H1 (cell line): ENCODE measurements at regions not wholly inside any gene's neighbourhood (a gene's known extent, or its start where the extent isn't known, plus 50 kb on each side); places are given as distances from the start of the nearest gene placed in this dataset.

ENCODE experiments used
- CTCF ChIA-PET: fragments of 300-600 bp; sonication (Branson Sonifier 250); formaldehyde crosslinking; loops from one replicate; lab custom pipeline; 2021; ENCODE audit not compliant: partially characterized antibody; lab: Charles Lee
- POLR2A ChIA-PET: fragments of 300-600 bp; sonication (Branson Sonifier 250); formaldehyde crosslinking; loops from one replicate; lab custom pipeline; 2021; ENCODE audit warnings: inconsistent platforms; ENCODE audit not compliant: partially characterized antibody; lab: Charles Lee
- DNase-seq, 2 experiments: peaks; one replicate each; pipeline versions ENCODE4 v3.0.0 to v3.0.0-alpha.2; 2010 to 2022; ENCODE audit warnings: low spot score in 2 of 2, low read depth in 1 of 2, mixed read lengths in 1 of 2
- FAIRE-seq: peaks from 2 replicates; lab custom pipeline; 2011; peaks lifted over from hg19 to GRCh38; lab: Jason Lieb, UNC
- H2AFZ ChIP-seq: 2 replicates; pipeline ENCODE4 v1.8.1; 2012; ENCODE audit warnings: low read length, inconsistent platforms
- H2AK5ac ChIP-seq: 2 replicates; pipeline ENCODE4 v1.6.1; 2013; ENCODE audit warnings: low read depth, low read length
- H2BK120ac ChIP-seq: replicated peaks from 2 replicates; pipeline ENCODE3; 2013; ENCODE audit warnings: low read depth, low read length, inconsistent platforms
- H2BK12ac ChIP-seq: 2 replicates; pipeline ENCODE4 v1.6.1; 2013; ENCODE audit warnings: low read depth, low read length
- H2BK15ac ChIP-seq: 2 replicates; pipeline ENCODE4 v1.6.1; 2013; ENCODE audit warnings: low read length
- H2BK20ac ChIP-seq: 2 replicates; pipeline ENCODE4 v1.6.1; 2013; ENCODE audit warnings: low read length
- H2BK5ac ChIP-seq: 2 replicates; pipeline ENCODE4 v1.6.1; 2013; ENCODE audit warnings: low read depth, low read length
- H3K14ac ChIP-seq: 2 replicates; pipeline ENCODE4 v1.6.1; 2013; ENCODE audit warnings: inconsistent platforms; ENCODE audit not compliant: insufficient read length
- H3K18ac ChIP-seq: 2 replicates; pipeline ENCODE4 v1.6.1; 2013; ENCODE audit warnings: low read length; ENCODE audit errors: extremely low read depth
- H3K23ac ChIP-seq: 2 replicates; pipeline ENCODE4 v1.6.1; 2013; ENCODE audit warnings: inconsistent platforms; ENCODE audit not compliant: insufficient read length
- H3K23me2 ChIP-seq: 2 replicates; pipeline ENCODE4 v1.6.1; 2013; ENCODE audit warnings: low read depth, low read length
- H3K27ac ChIP-seq: 2 replicates; pipeline ENCODE4 v1.6.1; 2011; ENCODE audit warnings: low read depth, low read length, inconsistent platforms
- H3K27me3 ChIP-seq, 4 experiments: replicated peaks in 1 of 4; 1 replicate in 1 of 4; 2 replicates in 3 of 4; pipeline versions ENCODE4 v1.6.1 to v1.8.1; 2011 to 2013; ENCODE audit warnings: low read length in 3 of 4, mild to moderate bottlenecking in 3 of 4, inconsistent platforms in 2 of 4, mixed read lengths in 2 of 4, moderate library complexity in 1 of 4; ENCODE audit not compliant: control insufficient read depth in 3 of 4, insufficient read depth in 3 of 4; ENCODE audit errors: extremely low read depth in 1 of 4
- H3K36me3 ChIP-seq, 4 experiments: 2 replicates each; pipeline versions ENCODE4 v1.6.1 to v1.8.1; 2011 to 2013; ENCODE audit warnings: mild to moderate bottlenecking in 4 of 4, low read length in 3 of 4, moderate library complexity in 2 of 4, control low read depth in 1 of 4, inconsistent platforms in 1 of 4; ENCODE audit not compliant: insufficient read depth in 4 of 4, control insufficient read depth in 2 of 4
- H3K4ac ChIP-seq: replicated peaks from 2 replicates; pipeline ENCODE3; 2013; ENCODE audit warnings: low read length, low read depth, mixed read lengths, inconsistent platforms; ENCODE audit not compliant: insufficient read length
- H3K4me1 ChIP-seq, 4 experiments: replicated peaks in 1 of 4; 1 replicate in 1 of 4; 2 replicates in 3 of 4; pipeline versions ENCODE4 v1.6.1 to v1.8.1; 2011 to 2013; ENCODE audit warnings: low read length in 3 of 4, inconsistent platforms in 2 of 4, mixed read lengths in 1 of 4; ENCODE audit not compliant: insufficient read depth in 4 of 4, control insufficient read depth in 3 of 4
- H3K4me2 ChIP-seq, 2 experiments: 2 replicates each; pipeline versions ENCODE4 v1.6.1 to v1.8.1; 2011 to 2013; ENCODE audit warnings: low read depth in 2 of 2, low read length in 2 of 2, control low read depth in 1 of 2, inconsistent platforms in 1 of 2, mild to moderate bottlenecking in 1 of 2; ENCODE audit not compliant: insufficient read depth in 1 of 2
- H3K4me3 ChIP-seq, 4 experiments: fragments of 200-600, 300-600 bp in 1 of 4; sonication (generic), shearing (Covaris generic), sonication (Bioruptor Twin) in 1 of 4; 2 replicates each; pipeline versions ENCODE4 v1.5.1 to v1.8.1; 2011 to 2016; ENCODE audit warnings: low read length in 4 of 4, low read depth in 3 of 4, control low read depth in 2 of 4, inconsistent platforms in 2 of 4, mild to moderate bottlenecking in 2 of 4, mixed read lengths in 1 of 4, moderate library complexity in 1 of 4; ENCODE audit not compliant: insufficient read depth in 2 of 4; ENCODE audit errors: extremely low read depth in 1 of 4
- H3K56ac ChIP-seq: replicated peaks from 2 replicates; pipeline ENCODE3; 2013; ENCODE audit warnings: low read depth, mild to moderate bottlenecking, mixed read lengths, low read length, inconsistent platforms; ENCODE audit not compliant: insufficient read length
- H3K79me1 ChIP-seq: 2 replicates; pipeline ENCODE4 v1.6.1; 2013; ENCODE audit warnings: low read depth, low read length, control low read depth
- H3K79me2 ChIP-seq, 2 experiments: 2 replicates each; pipeline versions ENCODE4 v1.6.1 to v1.8.1; 2012 to 2013; ENCODE audit warnings: low read length in 2 of 2, mild to moderate bottlenecking in 2 of 2, inconsistent platforms in 1 of 2; ENCODE audit not compliant: insufficient read depth in 2 of 2, control insufficient read depth in 1 of 2
- H3K9ac ChIP-seq, 4 experiments: replicated peaks in 1 of 4; 1 replicate in 1 of 4; 2 replicates in 3 of 4; pipeline versions ENCODE4 v1.6.1 to v1.8.1; 2011 to 2013; ENCODE audit warnings: low read depth in 3 of 4, low read length in 3 of 4, control low read depth in 2 of 4, mild to moderate bottlenecking in 2 of 4, moderate library complexity in 2 of 4, inconsistent platforms in 1 of 4; ENCODE audit errors: extremely low read depth in 1 of 4
- H3K9me3 ChIP-seq, 2 experiments: 2 replicates each; pipeline versions ENCODE4 v1.6.1 to v1.8.1; 2012 to 2013; ENCODE audit warnings: mild to moderate bottlenecking in 2 of 2, moderate library complexity in 2 of 2, control low read depth in 1 of 2, inconsistent platforms in 1 of 2, low read depth in 1 of 2, low read length in 1 of 2, mixed read lengths in 1 of 2; ENCODE audit not compliant: insufficient read depth in 2 of 2
- H4K20me1 ChIP-seq, 2 experiments: replicated peaks in 1 of 2; 2 replicates each; pipeline versions ENCODE3 to v1.8.1; 2011 to 2013; ENCODE audit warnings: inconsistent platforms in 2 of 2, low read length in 2 of 2, mild to moderate bottlenecking in 1 of 2; ENCODE audit not compliant: insufficient read depth in 2 of 2, control insufficient read depth in 1 of 2
- H4K5ac ChIP-seq: 2 replicates; pipeline ENCODE4 v1.6.1; 2013; ENCODE audit warnings: low read length, low read depth, mixed read lengths, inconsistent platforms; ENCODE audit not compliant: insufficient read length
- H4K8ac ChIP-seq: 2 replicates; pipeline ENCODE4 v1.8.0; 2013; ENCODE audit warnings: mild to moderate bottlenecking, moderate library complexity, low read length, inconsistent platforms; ENCODE audit not compliant: insufficient read depth; ENCODE audit errors: extremely low read depth
- H4K91ac ChIP-seq: replicated peaks from 2 replicates; pipeline ENCODE3; 2013; ENCODE audit warnings: low read length, mixed read lengths, inconsistent platforms; ENCODE audit not compliant: insufficient read length
- BRCA1 ChIP-seq: IDR thresholded peaks from 2 replicates; pipeline ENCODE4 v1.6.1; 2012; ENCODE audit warnings: low read depth, low read length, improper control_type of control experiment
- CBX5 ChIP-seq: fragments of 300-800, 300-1000 bp; sonication (generic); IDR thresholded peaks from 2 replicates; pipeline ENCODE4 v1.7.1; 2016; ENCODE audit warnings: antibody characterized with exemption, low read length, low read depth
- EP300 ChIP-seq, 2 experiments: IDR thresholded peaks; 1 replicate in 1 of 2; 2 replicates in 1 of 2; pipeline ENCODE4 v1.6.1; 2011 to 2012; ENCODE audit warnings: low read depth in 2 of 2, low read length in 2 of 2, mild to moderate bottlenecking in 2 of 2, borderline replicate concordance in 1 of 2, inconsistent platforms in 1 of 2, moderate library complexity in 1 of 2
- GABPA ChIP-seq: IDR thresholded peaks from 2 replicates; pipeline ENCODE4 v1.6.1; 2011; ENCODE audit warnings: mild to moderate bottlenecking, low read length, moderate library complexity, borderline replicate concordance; ENCODE audit not compliant: insufficient read depth
- NANOG ChIP-seq: IDR thresholded peaks from 2 replicates; pipeline ENCODE4 v1.6.1; 2011; ENCODE audit warnings: low read length, low read depth, mild to moderate bottlenecking, inconsistent platforms; ENCODE audit not compliant: insufficient read depth, poor library complexity, severe bottlenecking
- RBBP5 ChIP-seq: IDR thresholded peaks from 2 replicates; pipeline ENCODE4 v1.7.1; 2012; ENCODE audit warnings: low read depth, mild to moderate bottlenecking, inconsistent platforms, low read length, moderate library complexity, borderline replicate concordance
- SIN3A ChIP-seq, 2 experiments: IDR thresholded peaks in 1 of 2; conservative IDR thresholded peaks in 1 of 2; 2 replicates each; pipeline ENCODE4 v1.6.1; 2011 to 2012; ENCODE audit warnings: low read length in 2 of 2, improper control_type of control experiment in 1 of 2, low read depth in 1 of 2, mild to moderate bottlenecking in 1 of 2
- TAF1 ChIP-seq: IDR thresholded peaks from 2 replicates; pipeline ENCODE4 v1.6.1; 2011; ENCODE audit warnings: mild to moderate bottlenecking, low read depth, low read length
- TAF7 ChIP-seq: optimal IDR thresholded peaks from 2 replicates; pipeline ENCODE3; 2011; ENCODE audit warnings: low read depth, mild to moderate bottlenecking, inconsistent platforms, low read length, moderate library complexity, borderline replicate concordance
- TCF12 ChIP-seq: IDR thresholded peaks from 2 replicates; pipeline ENCODE4 v1.6.1; 2011; ENCODE audit warnings: low read depth, mild to moderate bottlenecking, low read length
- USF2 ChIP-seq: IDR thresholded peaks from 2 replicates; pipeline ENCODE4 v1.6.1; 2011; ENCODE audit warnings: low read length, improper control_type of control experiment
- WGBS, 2 experiments: shearing (Covaris generic) in 1 of 2; methylation state at CpG; one replicate each; pipeline versions ENCODE4 v1.1.6 to v1.1.7; 2013 to 2015; ENCODE audit warnings: low lambda C conversion rate in 2 of 2, mixed read lengths in 2 of 2, inconsistent platforms in 1 of 2, low coverage in 1 of 2, missing lambda C conversion rate in 1 of 2; ENCODE audit not compliant: insufficient replicate concordance in 2 of 2, insufficient coverage in 1 of 2, insufficient read length in 1 of 2; ENCODE audit errors: extremely low coverage in 1 of 2, missing lambda C conversion rate in 1 of 2; 5-methylcytosine and 5-hydroxymethylcytosine counted together
- TF ChIP-seq, protein P1 (sequence below): IDR thresholded peaks from 2 replicates; pipeline ENCODE4 v1.6.1; 2012; ENCODE audit warnings: inconsistent platforms

- no peaks in the 10 kb centered on the region for H3K79me1 ChIP-seq
- WGBS, 2 experiments: 88% methylated on average over 1 of the region's 1 CpG; no CpG with 5 or more reads in 1 of the 2 experiments
- TF ChIP-seq BRCA1: no peak
- TF ChIP-seq USF2: no peak
- TF ChIP-seq EP300 (IDR thresholded peaks at IDR 0.05; ENCODE audit: borderline replicate concordance in 1 of 2, low read depth in 2 of 2, low read length in 2 of 2): no peak
- no peak for TF ChIP-seq RBBP5
- TF ChIP-seq TAF1: no peak
- TF ChIP-seq SIN3A (conservative IDR thresholded peaks at IDR 0.05 in 1 of 2, IDR thresholded peaks at IDR 0.05 in 1 of 2; ENCODE audit: low read depth in 1 of 2, low read length in 2 of 2): no peak
- TF ChIP-seq GABPA: no peak
- TF ChIP-seq NANOG: no peak
- TF ChIP-seq, protein P1, sequence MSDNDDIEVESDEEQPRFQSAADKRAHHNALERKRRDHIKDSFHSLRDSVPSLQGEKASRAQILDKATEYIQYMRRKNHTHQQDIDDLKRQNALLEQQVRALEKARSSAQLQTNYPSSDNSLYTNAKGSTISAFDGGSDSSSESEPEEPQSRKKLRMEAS: no peak
- no peak for TF ChIP-seq TAF7
- no peak for TF ChIP-seq TCF12
- TF ChIP-seq CBX5: no peak
Measured at GRCh38 chr17:70011750-70012149, 63.3 kb upstream of the KCNJ16 start.

More at GRCh38 chr17:70011750-70012149, 63.3 kb upstream of the KCNJ16 start:
- Histone ChIP-seq H3K18ac (no peak overlapping the region), H3K4me2 (no peak overlapping the region), H3K9me3 (no peaks in the 10 kb centered on the region), H3K79me2 (no peaks in the 10 kb centered on the region), H4K5ac (no peak overlapping the region), H3K27ac (no peak overlapping the region), H3K56ac (no peak overlapping the region), H3K23me2 (no peaks in the 10 kb centered on the region), H2BK20ac (no peak overlapping the region), H3K27me3 (no peaks in the 10 kb centered on the region), H2AFZ (no peak overlapping the region), H2BK5ac (no peak overlapping the region), H3K4ac (no peak overlapping the region), H2AK5ac (no peak overlapping the region), H3K4me1 (no peaks in the 10 kb centered on the region), H4K20me1 (no peaks in the 10 kb centered on the region), H4K8ac (no peak overlapping the region), H3K9ac (no peak overlapping the region), H3K23ac (no peak overlapping the region), H2BK12ac (no peak overlapping the region), H3K36me3 (no peaks in the 10 kb centered on the region), H2BK15ac (no peak overlapping the region), H3K14ac (no peak overlapping the region), H3K4me3 (no peak overlapping the region), H4K91ac (no peak overlapping the region), H2BK120ac (no peak overlapping the region)
- DNase-seq (no peak), FAIRE-seq (no peak)
- POLR2A ChIA-PET: no interaction called here
- CTCF ChIA-PET: no interaction called here
